Left hindlimb (tissue), 1 donor: ENCODE measurements at regions not wholly inside any gene's neighbourhood (a gene's known extent, or its start where the extent isn't known, plus 50 kb on each side); places are given as distances from the start of the nearest gene placed in this dataset.

Experiments used
- DNase-seq: peaks from one replicate; pipeline ENCODE4 v3.0.0-alpha.2; 2018

DNA sequence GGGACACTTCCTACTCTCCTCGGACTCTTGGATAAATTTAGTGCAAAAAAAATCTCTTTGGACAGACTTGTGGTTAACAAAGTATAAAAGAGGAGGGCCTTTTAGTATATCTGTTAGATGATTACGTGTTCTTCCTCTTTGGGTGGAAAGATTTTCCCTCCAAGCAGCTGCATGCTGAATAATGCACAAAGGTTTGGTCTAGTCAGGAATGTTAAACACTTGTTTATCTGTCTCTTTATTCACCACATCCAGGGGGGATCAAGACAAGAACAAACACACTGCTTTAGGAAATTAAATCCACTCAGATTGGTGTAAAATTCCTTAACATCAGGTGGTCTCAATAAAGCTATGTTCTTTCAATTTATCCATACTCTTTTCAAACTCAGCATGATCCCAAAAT, 260.9 kb upstream of the CHD6 start:
- no peak for DNase-seq

DNA sequence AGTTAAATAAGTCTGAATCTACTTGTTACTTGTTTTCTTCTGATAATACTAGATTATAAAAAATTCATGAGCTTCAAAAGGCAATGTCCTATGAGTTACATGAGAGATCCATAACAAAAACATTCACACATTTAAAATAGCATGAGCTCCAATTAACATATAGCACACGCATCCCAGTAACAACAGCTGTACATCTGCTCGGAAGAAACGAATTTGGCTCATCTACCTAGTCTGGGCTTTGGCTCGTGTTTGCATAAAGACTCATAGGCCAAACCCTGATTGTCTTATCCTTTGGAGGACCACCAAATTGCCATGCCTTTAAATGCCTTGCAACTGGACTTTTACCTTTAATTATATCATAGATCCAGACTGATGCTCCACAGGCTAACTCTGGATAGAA, 259.7 kb upstream of the CHD6 start:
- no peak for DNase-seq

DNA sequence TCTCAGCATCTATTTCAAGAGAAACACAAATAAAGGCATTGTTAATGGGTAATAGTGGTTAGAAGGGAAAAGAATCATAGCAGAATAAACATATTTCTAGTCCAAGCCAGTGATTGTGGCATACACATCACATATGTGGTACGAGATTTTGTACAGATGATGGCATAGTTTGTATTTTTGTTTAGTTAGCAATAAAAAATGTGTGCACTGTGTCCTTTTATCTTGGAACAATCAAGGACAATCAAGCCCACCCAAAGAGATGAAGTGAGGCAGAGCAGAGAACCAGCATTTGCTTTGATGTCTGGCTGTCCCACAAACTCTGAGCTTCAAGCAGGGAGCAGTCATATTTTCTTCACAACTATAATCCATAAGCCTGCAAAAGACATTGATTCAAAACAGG, 256.5 kb upstream of the CHD6 start:
- no peak for DNase-seq

DNA sequence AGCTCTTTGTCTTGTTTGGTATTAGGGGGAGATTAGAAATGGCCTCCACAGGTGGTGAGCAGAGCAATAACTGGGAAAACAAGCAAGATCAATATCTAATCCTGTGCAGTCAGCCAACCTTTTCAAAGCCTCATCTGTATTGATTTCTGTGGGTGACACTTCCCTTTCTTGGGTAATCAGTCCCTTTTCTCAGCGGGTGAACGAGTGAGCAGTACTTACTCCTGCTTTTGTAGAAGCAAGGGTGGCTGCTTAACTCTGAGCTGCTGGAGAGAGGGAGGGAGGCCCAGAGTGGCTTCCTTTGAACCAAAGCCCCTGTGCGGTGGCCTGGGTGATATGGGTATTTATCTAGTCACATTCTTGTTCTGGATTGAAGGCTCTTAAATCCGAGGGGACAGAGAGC, 254.8 kb upstream of the CHD6 start:
- no peak for DNase-seq

DNA sequence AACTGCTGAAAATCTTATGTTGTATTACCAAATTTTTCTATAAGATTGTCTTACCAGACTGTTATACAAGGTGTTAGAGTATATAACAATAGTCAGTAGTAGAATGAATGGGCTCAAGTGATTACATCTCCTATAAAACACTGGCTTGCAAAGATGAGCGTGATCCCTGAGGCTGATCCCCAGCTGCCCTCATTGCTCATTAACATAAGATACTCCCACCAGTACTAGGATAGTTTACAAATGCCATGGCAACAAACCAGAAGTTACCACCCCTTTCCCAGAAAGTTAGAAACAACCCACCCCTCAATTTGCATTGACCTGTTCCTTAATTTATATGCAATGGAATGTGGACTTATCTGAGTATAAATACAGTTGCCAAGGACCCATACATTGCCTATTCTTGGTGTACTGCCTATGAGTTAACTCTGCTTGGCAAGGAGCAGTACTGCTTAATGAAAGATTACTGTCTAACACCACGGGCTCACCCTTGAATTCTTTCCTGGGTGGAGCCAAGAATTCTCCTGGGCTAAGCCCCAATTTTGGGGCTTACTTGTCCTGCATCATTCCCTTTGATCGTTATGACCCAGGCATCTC, 252.8 kb upstream of the CHD6 start:
- no peak for DNase-seq

DNA sequence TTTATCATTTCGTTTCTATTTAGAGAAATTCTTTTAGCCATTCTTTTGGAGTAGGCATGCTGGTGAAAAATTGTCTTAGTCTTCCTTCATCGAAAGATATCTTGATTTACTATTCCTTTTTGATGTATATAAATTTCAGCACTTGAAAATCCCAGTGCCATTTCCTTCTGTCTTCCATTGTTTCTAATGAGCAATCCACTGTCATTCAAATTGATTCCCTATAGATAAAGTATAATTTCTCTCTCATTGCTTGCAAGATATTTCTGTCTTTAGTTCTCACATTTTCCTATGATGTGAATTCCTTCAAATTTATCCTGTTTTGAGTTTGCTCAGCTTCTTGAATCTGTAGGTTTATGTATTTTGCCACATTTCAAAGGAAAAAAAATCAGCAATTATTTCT, 251.1 kb upstream of the CHD6 start:
- DNase-seq, result no peak

DNA sequence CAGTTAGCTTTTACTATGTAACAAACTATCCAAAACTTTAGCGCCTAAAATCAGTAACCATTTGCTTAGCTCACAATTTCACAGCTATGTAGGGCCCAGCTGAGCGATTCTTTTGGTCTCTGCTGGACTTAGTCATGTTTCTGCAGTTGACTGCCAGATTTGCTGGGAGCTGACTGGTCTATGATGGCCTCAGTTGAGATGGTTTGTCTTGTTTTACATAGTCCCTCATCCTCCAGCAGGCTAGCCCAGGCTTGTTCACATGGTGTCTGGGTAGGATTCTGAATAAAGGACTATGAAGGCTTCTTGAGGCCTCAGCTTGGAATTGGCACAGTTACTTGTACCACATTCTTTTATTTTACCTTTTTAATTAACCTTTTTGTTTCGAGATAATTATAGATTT, 247.8 kb upstream of the CHD6 start:
- DNase-seq, result no peak

DNA sequence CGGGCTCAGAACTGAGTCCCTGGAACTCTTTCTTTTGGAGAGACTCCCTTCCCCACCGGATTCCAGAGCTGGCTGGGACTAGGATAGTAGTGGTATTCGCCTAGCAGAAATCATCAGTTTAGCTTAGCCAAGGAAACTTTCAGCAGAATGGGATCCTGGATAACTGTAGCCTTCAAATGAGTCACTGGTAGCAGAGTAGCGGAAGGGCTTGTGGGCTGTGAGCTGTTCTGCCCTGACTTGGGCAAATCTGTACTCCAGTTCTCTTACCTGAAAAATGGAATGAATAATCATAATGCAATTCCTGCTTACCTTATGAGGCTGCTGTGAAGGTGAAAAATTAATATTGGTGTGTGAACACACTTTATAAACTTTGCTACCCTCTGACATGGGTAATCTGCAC, 244.3 kb upstream of the CHD6 start:
- DNase-seq, result no peak

DNA sequence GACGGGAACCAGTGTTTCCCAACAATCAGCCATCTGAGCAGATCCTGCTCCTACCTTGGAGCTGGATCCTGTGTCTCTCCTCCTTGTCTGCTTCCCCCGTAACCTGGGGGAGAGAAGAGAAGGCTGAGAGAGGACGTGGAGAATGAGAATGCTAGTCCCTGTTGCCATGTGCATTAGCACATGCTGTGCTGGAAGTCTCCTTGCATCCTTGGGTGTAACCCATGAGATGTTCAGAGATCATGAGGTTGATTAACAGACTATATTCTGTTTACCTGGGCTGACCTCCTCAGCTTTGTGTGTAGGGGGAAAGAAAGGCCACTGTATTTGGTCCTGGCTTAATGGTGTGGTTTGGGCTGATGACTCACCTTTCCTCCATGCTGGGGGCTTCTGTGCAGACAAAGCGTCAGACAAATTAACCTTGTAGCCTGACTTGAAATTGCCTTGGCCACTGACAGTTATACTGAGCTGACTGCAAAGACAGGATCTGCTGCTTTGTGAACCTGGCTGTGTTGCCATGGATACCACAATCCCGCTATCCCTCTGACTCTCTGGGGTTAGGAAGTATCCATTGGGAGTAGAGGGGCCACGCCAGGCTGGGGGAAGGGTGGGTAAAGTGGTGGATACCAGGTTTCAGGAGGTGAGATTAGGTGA, 243.7 kb upstream of the CHD6 start:
- DNase-seq, result no peak

DNA sequence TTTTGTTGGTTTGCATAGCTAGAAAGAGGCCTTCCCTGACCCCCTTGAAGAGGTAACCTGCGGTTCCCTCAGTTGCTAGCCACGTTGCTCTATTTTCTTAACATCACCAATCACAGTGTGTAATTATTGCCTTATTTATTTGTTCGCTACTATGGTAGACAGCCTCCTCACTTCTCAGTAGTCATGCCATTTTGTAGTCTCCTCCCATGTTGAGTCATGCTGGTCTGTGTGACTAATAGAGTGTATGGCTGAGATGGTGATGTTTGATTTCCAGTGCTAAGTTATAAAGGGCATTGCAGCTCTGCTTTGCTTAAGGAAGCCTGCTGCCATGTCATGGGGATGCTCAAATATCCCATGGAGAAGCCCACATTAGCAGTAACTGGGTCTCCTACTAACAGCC, 236.6 kb upstream of the CHD6 start:
- DNase-seq, result no peak

DNA sequence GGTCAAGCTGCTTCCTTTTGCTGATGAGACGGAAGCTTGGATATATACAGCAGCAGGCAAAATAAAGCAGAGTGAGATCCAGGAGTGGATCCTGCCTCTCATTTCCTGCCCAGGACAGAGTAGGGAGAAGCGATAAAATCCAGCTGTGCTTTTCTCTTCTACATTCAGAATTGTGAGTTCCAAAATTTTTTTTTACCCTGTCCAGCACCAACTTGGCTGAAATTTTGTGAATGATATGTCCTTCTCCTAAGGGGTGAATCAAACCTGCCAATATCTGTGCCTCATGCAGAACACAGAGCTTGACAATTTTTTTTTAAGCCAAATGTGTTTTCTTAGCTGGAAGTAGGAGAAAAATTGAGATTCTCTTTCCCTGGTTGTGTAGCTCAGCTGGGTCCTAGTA, 235.6 kb upstream of the CHD6 start:
- no peak for DNase-seq

DNA sequence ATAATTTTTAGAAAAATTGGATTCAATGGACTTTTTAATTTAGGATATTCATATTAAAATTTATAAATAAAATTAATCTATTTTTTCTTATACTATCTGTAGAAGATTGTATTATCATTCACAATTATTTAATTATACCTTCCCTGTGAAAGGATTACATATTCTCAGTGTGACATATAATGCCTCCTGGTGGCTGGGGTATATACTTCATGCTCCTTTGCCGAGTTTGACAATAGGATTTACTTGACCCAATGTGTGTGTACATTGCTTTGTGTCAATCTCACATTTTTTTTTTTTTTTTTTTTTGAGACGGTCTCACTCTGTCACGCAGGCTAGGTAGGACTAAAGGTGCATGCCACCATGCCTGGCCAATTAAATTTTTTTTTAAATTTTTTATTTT, 230.0 kb upstream of the CHD6 start:
- no peak for DNase-seq

DNA sequence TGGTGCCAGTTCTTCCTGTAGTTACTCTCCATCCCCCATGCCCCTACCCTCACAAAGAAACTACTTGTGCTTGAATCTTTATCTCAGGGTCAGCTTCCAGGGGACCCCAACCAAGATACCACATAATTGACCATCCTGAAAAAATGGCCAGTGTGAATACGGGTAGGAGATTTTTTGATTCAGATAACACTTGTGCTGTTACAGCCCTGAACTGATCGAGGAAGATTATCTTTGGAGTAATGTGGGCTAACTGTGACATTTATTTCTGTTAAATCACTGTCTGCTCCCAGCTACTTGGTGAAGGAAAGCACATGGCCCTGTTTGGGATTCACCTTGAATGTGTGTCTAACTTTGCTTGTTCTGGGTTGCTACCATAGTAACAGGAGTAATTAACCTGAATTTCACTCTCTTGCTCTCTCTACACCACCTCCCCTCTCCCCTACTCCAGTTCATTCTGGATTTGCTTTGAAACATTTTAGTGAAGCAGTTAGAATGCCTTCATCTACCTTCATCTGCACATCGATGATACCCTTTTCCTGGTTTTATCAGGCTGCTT, 219.6 kb upstream of the CHD6 start:
- DNase-seq, result no peak

DNA sequence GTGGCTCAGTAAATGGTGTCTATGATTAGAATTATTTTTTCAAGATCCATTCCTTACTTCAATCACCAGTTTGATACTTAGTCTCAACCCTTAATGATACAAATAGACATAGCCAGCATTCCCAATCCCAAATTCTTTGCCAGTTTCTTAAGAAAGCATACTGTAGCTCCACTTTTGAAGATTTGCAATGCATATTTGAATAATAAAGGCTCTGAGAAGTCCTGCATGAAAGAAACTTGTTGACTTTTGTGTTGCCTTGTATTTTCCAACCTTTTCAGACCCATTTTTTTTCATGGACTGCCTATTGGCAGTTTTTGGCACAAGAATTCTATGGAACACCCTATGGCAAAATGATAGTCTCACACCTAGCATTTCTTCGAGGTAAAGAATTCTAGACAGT, 215.6 kb upstream of the CHD6 start:
- no peak for DNase-seq

DNA sequence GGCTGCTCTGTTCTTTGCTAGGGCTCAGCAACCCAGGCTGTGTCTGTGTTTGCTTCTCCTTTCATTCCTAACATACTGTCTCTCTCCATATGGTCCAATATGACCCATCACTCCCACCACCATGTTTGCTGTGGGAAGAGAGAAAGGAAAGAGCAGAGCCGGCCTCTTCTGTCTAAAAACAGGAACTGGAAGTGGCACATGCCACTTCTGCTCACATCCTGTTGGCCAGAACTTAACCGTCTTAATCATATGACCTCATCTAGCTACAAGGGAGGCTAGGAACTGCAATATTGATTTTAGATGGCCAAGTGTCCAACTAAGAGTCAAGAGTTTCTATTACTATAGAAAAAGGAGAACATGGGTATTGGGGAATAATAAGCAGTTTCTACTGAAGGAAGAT, 212.5 kb upstream of the CHD6 start:
- DNase-seq, result no peak

DNA sequence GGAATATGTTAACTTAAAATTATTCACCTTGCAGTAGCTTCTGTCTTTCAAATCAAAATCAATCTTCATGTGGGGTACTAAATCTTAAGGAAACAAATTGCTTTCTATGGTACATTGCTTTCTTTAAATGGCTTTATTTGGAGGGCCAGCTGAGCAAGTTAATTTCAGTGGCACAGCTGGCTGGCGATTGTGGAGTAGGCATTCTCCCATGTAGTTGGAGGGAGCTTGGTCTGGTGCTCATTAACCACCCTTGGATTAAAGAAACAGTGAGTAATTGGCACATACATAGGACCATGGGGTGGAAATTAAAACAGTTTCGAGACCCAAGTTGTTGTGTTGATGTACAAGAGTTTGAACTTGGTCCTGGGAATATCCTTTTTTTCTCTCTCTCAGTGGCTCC, 201.3 kb upstream of the CHD6 start:
- no peak for DNase-seq

DNA sequence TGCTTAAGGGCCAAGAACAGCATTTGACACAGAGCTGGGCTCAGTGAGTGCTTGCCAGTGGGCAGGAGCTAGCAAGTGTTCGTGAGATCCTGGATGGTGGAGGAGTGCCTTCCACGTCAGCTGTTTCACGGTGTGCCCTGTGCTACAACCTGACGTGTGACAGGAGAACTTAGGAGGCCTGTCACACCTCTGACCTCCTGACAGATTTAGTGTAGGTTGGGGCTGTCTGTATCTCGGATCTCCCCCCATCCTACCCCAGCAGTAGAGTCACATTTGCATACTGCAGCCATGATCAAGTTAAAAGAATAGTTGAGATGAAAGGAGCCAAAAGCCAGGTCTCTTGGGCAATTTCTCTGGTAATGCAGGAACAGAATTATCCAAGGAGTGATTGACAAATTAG, 200.8 kb upstream of the CHD6 start:
- no peak for DNase-seq

DNA sequence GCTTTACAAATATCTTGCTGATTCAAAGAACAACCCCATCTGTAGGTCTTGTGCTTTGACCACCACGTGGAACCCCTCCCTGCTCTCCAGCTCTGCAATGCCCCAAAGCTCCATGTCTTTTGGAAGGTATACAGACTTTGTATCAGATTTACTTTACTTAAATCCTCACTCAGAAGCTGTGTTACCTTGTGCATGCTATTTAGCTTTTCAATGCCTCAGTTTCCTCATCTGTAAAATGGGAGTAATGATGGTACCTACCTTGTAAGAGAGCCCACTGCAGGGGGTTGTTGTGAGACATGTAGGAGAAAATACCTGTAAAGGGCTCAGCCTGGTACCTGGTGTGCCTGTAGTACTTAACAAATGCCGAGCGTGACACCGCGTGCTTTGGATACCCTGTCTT, 200.2 kb upstream of the CHD6 start:
- DNase-seq, result no peak

DNA sequence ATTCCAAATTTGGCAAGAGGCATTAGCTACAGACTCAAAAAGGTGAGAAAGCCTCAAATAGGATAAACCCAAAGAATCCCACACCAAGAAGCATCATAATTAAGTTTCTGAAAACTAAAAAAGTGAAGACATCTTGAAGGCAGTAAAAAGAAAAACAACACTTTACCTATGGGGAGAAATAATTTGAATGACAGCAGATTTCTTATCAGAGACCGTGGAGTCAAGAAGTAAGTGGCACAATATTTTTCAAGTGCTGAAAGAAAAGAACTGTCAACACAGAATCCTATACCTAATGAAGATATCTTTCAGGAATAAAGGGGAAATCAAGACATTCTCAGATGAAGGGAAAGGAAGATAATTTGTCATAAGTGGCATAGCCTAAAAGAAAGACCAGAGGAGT, 193.3 kb upstream of the CHD6 start:
- DNase-seq, result no peak

DNA sequence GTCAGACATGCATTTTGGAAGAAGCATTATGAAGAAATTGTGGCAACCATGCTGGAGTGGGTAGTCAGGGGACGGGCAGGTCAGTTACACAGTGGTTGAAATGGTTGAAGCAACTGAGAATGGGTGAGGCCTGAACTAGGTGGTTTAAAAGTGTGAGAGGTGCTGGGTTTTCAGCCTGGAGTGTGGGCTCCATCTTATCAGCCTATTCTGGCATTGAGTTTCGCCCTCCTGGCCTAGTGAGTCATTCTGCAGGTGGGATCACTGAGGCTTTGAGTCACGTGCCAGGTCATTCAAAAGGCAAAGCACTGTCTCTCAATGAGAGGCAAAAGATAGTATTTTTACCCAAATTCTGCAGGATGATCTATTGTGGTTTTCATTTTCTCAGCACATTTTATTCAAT, 181.9 kb upstream of the CHD6 start:
- no peak for DNase-seq

DNA sequence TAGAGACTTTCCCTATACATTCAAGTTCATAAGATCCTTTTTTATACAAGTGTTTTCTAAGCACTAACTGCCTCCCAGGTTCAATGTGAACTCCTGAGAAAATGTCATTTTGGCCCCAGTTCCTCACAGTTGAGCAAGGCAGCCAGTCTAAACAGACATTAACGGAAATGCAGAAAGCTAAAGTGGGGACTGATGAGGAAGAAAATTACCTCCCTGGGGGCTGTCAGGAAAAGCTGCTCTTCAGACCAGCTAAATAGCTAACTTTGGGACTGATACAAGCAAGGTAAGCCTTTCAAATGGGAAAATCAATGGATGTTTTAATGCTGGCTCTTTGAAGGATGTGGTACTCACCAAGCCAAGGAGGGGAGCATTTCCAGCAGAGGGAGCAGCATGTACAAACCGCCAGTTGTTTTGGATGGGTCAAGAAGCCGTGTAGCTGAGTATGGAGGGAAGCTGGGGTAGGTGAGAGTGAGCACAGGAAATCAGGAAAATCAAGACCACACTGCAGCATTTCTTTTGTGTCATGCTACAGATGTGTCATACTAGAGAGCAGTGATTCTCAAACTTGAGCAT, 180.8 kb upstream of the CHD6 start:
- DNase-seq, result no peak

DNA sequence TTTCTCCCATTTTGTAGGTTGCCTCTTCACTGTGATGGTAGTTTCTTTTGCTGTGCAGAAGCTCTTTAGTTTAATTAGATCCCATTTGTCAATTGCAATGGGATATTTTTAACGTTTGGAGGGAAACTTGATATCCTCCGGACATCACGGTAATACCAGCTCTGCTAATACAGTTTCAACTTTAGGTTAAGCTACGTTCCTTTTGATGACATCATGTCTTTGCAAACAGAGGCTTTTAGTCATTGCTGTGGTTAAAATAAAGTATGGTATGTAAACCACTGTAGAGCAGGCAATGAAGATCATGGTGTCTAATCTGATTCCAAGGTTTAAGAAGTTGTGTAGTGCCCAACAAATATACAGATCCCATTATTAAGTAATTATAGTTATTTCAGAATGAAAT, 168.0 kb upstream of the CHD6 start:
- DNase-seq, result no peak

DNA sequence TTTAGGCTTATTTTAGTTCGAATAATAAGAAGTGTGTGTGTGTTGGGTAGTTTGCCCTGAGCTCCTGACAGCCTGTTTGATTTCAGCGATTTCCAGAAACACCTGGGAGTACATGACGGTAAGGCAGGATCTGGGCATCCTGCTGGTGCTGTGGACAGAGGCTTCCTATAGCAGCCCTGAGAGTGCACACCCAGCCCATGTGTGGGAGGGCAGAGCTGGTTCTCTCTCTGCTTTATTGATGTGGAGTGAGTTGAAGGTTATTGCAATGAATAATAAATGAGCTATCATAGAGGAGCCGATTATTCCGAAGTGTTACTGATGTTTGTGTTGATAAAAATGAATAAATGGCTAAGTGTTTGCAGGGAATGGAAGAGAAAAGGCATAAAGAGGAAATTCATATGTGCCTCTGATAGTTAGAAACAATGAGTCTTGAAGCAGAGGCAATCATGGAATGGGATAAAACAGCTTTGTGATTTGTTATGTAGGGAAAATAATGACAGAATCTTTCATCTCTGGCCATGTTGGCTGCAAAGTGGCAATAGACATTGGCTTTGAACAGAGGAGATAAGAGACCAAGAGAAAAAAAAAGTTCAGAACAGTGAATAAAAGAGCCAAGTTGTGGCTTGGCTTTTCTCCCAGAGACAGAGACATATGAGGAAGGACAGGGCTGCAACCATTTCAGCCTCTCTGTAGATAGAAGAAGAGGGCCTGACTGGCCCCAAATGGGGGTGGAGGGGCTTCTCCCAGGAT, 166.2 kb upstream of the CHD6 start:
- no peak for DNase-seq
